H9 (cell line): ENCODE measurements at regions not wholly inside any gene's neighbourhood (a gene's known extent, or its start where the extent isn't known, plus 50 kb on each side); places are given as distances from the start of the nearest gene placed in this dataset.

ENCODE experiments used
- DNase-seq: peaks from one replicate; pipeline ENCODE4 v3.0.0-alpha.2; 2017
- H2AFZ ChIP-seq: one replicate; pipeline ENCODE4 v1.6.1; 2013; ENCODE audit warnings: mild to moderate bottlenecking, low read length, control low read depth, moderate library complexity
- H2AK5ac ChIP-seq: 2 replicates; pipeline ENCODE4 v1.6.1; 2013; ENCODE audit warnings: low read length, control low read depth, mixed read lengths; ENCODE audit not compliant: insufficient read length
- H2BK120ac ChIP-seq: one replicate; pipeline ENCODE4 v1.6.1; 2013; ENCODE audit warnings: low read depth, mild to moderate bottlenecking, low read length, control low read depth, inconsistent platforms; ENCODE audit not compliant: poor library complexity, severe bottlenecking
- H2BK12ac ChIP-seq: 2 replicates; pipeline ENCODE4 v1.6.1; 2013; ENCODE audit warnings: low read length, control low read depth, mixed read lengths, low read depth; ENCODE audit not compliant: insufficient read length
- H2BK15ac ChIP-seq: 2 replicates; pipeline ENCODE4 v1.6.1; 2013; ENCODE audit warnings: low read depth, low read length, control low read depth
- H2BK20ac ChIP-seq: one replicate; pipeline ENCODE4 v1.6.1; 2013; ENCODE audit warnings: low read depth, mild to moderate bottlenecking, low read length, control low read depth, inconsistent platforms; ENCODE audit not compliant: poor library complexity, severe bottlenecking
- H2BK5ac ChIP-seq: 2 replicates; pipeline ENCODE4 v1.6.1; 2013; ENCODE audit warnings: low read length, control low read depth, mixed read lengths; ENCODE audit not compliant: insufficient read length
- H3K14ac ChIP-seq: 2 replicates; pipeline ENCODE4 v1.6.1; 2013; ENCODE audit warnings: low read length, control low read depth; ENCODE audit not compliant: insufficient read depth
- H3K18ac ChIP-seq: 2 replicates; pipeline ENCODE4 v1.6.1; 2013; ENCODE audit warnings: low read depth, mild to moderate bottlenecking, mixed read lengths, low read length, control low read depth; ENCODE audit not compliant: insufficient read length
- H3K23ac ChIP-seq: 2 replicates; pipeline ENCODE4 v1.6.1; 2013; ENCODE audit warnings: low read length, control low read depth, mixed read lengths, low read depth; ENCODE audit not compliant: insufficient read length
- H3K23me2 ChIP-seq: 2 replicates; pipeline ENCODE4 v1.6.1; 2013; ENCODE audit warnings: low read depth, mild to moderate bottlenecking, mixed read lengths, low read length, control low read depth; ENCODE audit not compliant: insufficient read length, poor library complexity, severe bottlenecking
- H3K27ac ChIP-seq: 2 replicates; pipeline ENCODE4 v1.5.1; 2013; ENCODE audit warnings: low read length, control low read depth, mixed read lengths, low read depth; ENCODE audit not compliant: insufficient read length
- H3K27me3 ChIP-seq: 2 replicates; pipeline ENCODE4 v1.6.1; 2013; ENCODE audit warnings: low read length, control low read depth, inconsistent platforms; ENCODE audit not compliant: insufficient read depth
- H3K4ac ChIP-seq: 2 replicates; pipeline ENCODE4 v1.6.1; 2013; ENCODE audit warnings: low read depth, mild to moderate bottlenecking, control low read depth, inconsistent platforms, low read length, moderate library complexity
- H3K4me1 ChIP-seq: 2 replicates; pipeline ENCODE4 v1.6.1; 2013; ENCODE audit warnings: low read length, control low read depth, inconsistent platforms; ENCODE audit not compliant: insufficient read depth
- H3K4me2 ChIP-seq: 2 replicates; pipeline ENCODE4 v1.6.1; 2013; ENCODE audit warnings: low read length, control low read depth, mixed read lengths; ENCODE audit not compliant: insufficient read length, insufficient read depth
- H3K56ac ChIP-seq: 2 replicates; pipeline ENCODE4 v1.6.1; 2013; ENCODE audit warnings: low read depth, mild to moderate bottlenecking, mixed read lengths, low read length, control low read depth; ENCODE audit not compliant: insufficient read length
- H3K79me1 ChIP-seq: 2 replicates; pipeline ENCODE4 v1.6.1; 2013; ENCODE audit warnings: low read depth, mild to moderate bottlenecking, moderate library complexity, low read length, control low read depth, inconsistent platforms; ENCODE audit not compliant: insufficient read depth, poor library complexity, severe bottlenecking
- H3K79me2 ChIP-seq: 2 replicates; pipeline ENCODE4 v1.6.1; 2013; ENCODE audit warnings: low read length, control low read depth, inconsistent platforms; ENCODE audit not compliant: insufficient read depth
- H3K9ac ChIP-seq: 2 replicates; pipeline ENCODE4 v1.6.1; 2013; ENCODE audit warnings: low read length, control low read depth, mixed read lengths; ENCODE audit not compliant: insufficient read length; ENCODE audit errors: extremely low read depth
- H3K9me3 ChIP-seq: one replicate; pipeline ENCODE4 v1.6.1; 2013; ENCODE audit warnings: low read depth, low read length, inconsistent platforms; ENCODE audit not compliant: control insufficient read depth
- H3T11ph ChIP-seq: one replicate; pipeline ENCODE4 v1.6.1; 2013; ENCODE audit warnings: mild to moderate bottlenecking, low read length, control low read depth, inconsistent platforms
- H4K20me1 ChIP-seq: one replicate; pipeline ENCODE4 v1.6.1; 2013; ENCODE audit not compliant: control insufficient read depth, insufficient read length, insufficient read depth
- H4K5ac ChIP-seq: 2 replicates; pipeline ENCODE4 v1.6.1; 2013; ENCODE audit warnings: low read depth, mild to moderate bottlenecking, mixed read lengths, low read length, control low read depth; ENCODE audit not compliant: insufficient read length
- H4K8ac ChIP-seq: replicated peaks from 2 replicates; pipeline ENCODE4 v1.6.1; 2013; ENCODE audit warnings: low read length, control low read depth, mixed read lengths, low read depth; ENCODE audit not compliant: insufficient read length
- H4K91ac ChIP-seq: 2 replicates; pipeline ENCODE4 v1.6.1; 2013; ENCODE audit warnings: low read depth, mild to moderate bottlenecking, moderate library complexity, mixed read lengths, low read length, control low read depth; ENCODE audit not compliant: insufficient read length
- H3K27ac Mint-ChIP-seq, 3 experiments: 2 replicates in 2 of 3; 3 replicates in 1 of 3; pipeline ENCODE4 v1.8.0; 2020 to 2021; ENCODE audit warnings: mixed read lengths in 3 of 3, mild to moderate bottlenecking in 1 of 3, moderate library complexity in 1 of 3
- H3K27me3 Mint-ChIP-seq: 2 replicates; pipeline ENCODE4 v1.8.0; 2021; ENCODE audit warnings: low read depth, mild to moderate bottlenecking, moderate library complexity, mixed read lengths
- H3K36me3 Mint-ChIP-seq, 3 experiments: 2 replicates in 2 of 3; 3 replicates in 1 of 3; pipeline ENCODE4 v1.8.0; 2020 to 2021; ENCODE audit warnings: low read depth in 3 of 3, mixed read lengths in 3 of 3; ENCODE audit not compliant: insufficient read depth in 1 of 3
- H3K4me1 Mint-ChIP-seq, 2 experiments: 2 replicates each; pipeline ENCODE4 v1.8.0; 2020; ENCODE audit warnings: mixed read lengths in 2 of 2
- H3K4me3 Mint-ChIP-seq, 2 experiments: 2 replicates in 1 of 2; 3 replicates in 1 of 2; pipeline ENCODE4 v1.8.0; 2020 to 2021; ENCODE audit warnings: mild to moderate bottlenecking in 2 of 2, mixed read lengths in 2 of 2, moderate library complexity in 1 of 2
- H3K9me3 Mint-ChIP-seq, 2 experiments: 2 replicates in 1 of 2; 3 replicates in 1 of 2; pipeline ENCODE4 v1.8.0; 2020; ENCODE audit warnings: mild to moderate bottlenecking in 2 of 2, mixed read lengths in 2 of 2, moderate library complexity in 1 of 2
- WGBS: extraction: QIAGEN DNeasy Blood & Tissue Kit; methylation state at CpG from one replicate; pipeline ENCODE4 v1.1.7; 2013; ENCODE audit warnings: missing lambda C conversion rate, low lambda C conversion rate, mixed read lengths; ENCODE audit not compliant: insufficient read length; ENCODE audit errors: extremely low coverage; 5-methylcytosine and 5-hydroxymethylcytosine counted together
- TF ChIP-seq, protein P1 (sequence below): fragments of 200-600 bp; sonication (generic); conservative IDR thresholded peaks from 3 replicates; pipeline ENCODE4 v1.8.0; 2021; ENCODE audit warnings: antibody characterized with exemption, mild to moderate bottlenecking

- H3T11ph ChIP-seq = no peak overlapping the region
These were observed 57.4 kb downstream of the FSCB start for GRCh38 chr14:44449680-44450079.

More at GRCh38 chr14:44449680-44450079, 57.4 kb downstream of the FSCB start:
- H3K56ac ChIP-seq = no peak overlapping the region
- Mint-ChIP-seq H3K27me3 (peaks cover 2% of the 10 kb centered on the region; the same call in 1 of the 2 replicates), H3K4me1 (no peaks in the 10 kb centered on the region), H3K36me3 (peaks cover 0 to 7% (median 7%) of the 10 kb centered on the region in 3 experiments; a peak in 4 of 7 replicates), H3K9me3 (peaks cover 10 to 11% of the 10 kb centered on the region in 2 experiments; a peak in 4 of 5 replicates), H3K4me3 (no peak overlapping the region), H3K27ac (no peak overlapping the region)
- no peaks in the 10 kb centered on the region for H3K79me2 ChIP-seq
- no CpG with 5 or more reads among the region's 2 CpGs for WGBS
- no peak overlapping the region for H2BK12ac ChIP-seq
- DNase-seq = no peak
- H2BK120ac ChIP-seq = no peak overlapping the region
- no peak overlapping the region for H4K5ac ChIP-seq
- no peak overlapping the region for H2BK15ac ChIP-seq
- H3K27me3 ChIP-seq = no peaks in the 10 kb centered on the region
- H3K4me2 ChIP-seq = no peak overlapping the region
- H2BK20ac ChIP-seq = no peak overlapping the region
- H3K4me1 ChIP-seq = no peaks in the 10 kb centered on the region
- no peak overlapping the region for H3K4ac ChIP-seq
- no peak overlapping the region for H2AFZ ChIP-seq
- H3K79me1 ChIP-seq = no peaks in the 10 kb centered on the region
- no peak overlapping the region for H3K9ac ChIP-seq
- no peak overlapping the region for H3K23ac ChIP-seq
- no peak overlapping the region for H4K91ac ChIP-seq
- TF ChIP-seq, protein P1, sequence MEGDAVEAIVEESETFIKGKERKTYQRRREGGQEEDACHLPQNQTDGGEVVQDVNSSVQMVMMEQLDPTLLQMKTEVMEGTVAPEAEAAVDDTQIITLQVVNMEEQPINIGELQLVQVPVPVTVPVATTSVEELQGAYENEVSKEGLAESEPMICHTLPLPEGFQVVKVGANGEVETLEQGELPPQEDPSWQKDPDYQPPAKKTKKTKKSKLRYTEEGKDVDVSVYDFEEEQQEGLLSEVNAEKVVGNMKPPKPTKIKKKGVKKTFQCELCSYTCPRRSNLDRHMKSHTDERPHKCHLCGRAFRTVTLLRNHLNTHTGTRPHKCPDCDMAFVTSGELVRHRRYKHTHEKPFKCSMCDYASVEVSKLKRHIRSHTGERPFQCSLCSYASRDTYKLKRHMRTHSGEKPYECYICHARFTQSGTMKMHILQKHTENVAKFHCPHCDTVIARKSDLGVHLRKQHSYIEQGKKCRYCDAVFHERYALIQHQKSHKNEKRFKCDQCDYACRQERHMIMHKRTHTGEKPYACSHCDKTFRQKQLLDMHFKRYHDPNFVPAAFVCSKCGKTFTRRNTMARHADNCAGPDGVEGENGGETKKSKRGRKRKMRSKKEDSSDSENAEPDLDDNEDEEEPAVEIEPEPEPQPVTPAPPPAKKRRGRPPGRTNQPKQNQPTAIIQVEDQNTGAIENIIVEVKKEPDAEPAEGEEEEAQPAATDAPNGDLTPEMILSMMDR = no peak
- H3K14ac ChIP-seq = no peak overlapping the region
- no peaks in the 10 kb centered on the region for H3K23me2 ChIP-seq
- no peak overlapping the region for H3K27ac ChIP-seq
- H2BK5ac ChIP-seq = no peak overlapping the region
- no peak overlapping the region for H2AK5ac ChIP-seq
- H3K18ac ChIP-seq = no peak overlapping the region
- no peaks in the 10 kb centered on the region for H3K9me3 ChIP-seq
- H4K8ac ChIP-seq = no peak overlapping the region
- no peaks in the 10 kb centered on the region for H4K20me1 ChIP-seq
